ENCODE measurements at regions not wholly inside any gene's neighbourhood (a gene's known extent, or its start where the extent isn't known, plus 50 kb on each side); places are given as distances from the start of the nearest gene placed in this dataset.

DNA sequence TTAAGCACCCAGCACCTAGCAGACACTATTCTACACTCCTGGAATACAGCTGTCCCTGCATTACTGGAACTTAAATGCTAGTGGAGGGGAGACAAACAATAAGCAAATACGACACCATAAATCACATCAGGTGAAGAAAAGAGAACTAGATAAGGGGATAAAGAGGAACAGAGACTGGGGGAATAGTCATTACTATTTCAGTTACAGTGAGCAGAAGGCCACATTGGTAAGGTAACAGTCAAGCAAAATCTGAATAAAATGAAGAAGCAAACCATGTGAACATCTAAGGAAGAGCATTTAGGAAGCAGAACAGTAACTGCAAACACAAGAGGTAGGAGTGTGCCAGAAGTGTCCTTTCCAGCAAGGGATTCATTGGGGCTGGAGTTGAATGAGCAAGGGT lies 77.0 kb upstream of the PTPRM start:
- TF ChIP-seq CTCF (IDR thresholded peaks at IDR 0.05) (no peak), POLR2AphosphoS5 (IDR thresholded peaks at IDR 0.05) (no peak)

All from gastroesophageal sphincter (tissue), 3 donors.